GM21576 (cell line): ENCODE measurements at regions not wholly inside any gene's neighbourhood (a gene's known extent, or its start where the extent isn't known, plus 50 kb on each side); places are given as distances from the start of the nearest gene placed in this dataset.

Source experiments
- ATAC-seq: cut with Tn5 transposase; IDR thresholded peaks from one replicate; pipeline ENCODE4 v1.9.1; 2021; ENCODE audit warnings: mild to moderate bottlenecking, moderate library complexity; ENCODE audit not compliant: unreplicated experiment

- no peak for ATAC-seq
Measured at GRCh38 chr4:125505621-125506020, 190.9 kb downstream of the FAT4 start.

GRCh38 chr4:125507141-125507540 lies 192.4 kb downstream of the FAT4 start:
- no peak for ATAC-seq

- ATAC-seq = no peak
Measured at GRCh38 chr4:125511715-125512114, 197.0 kb downstream of the FAT4 start.

GRCh38 chr4:125515016-125515415 lies 200.3 kb downstream of the FAT4 start:
- no peak for ATAC-seq

GRCh38 chr4:125517831-125518230 lies 203.1 kb downstream of the FAT4 start:
- no peak for ATAC-seq

- ATAC-seq = no peak
Measured at GRCh38 chr4:125518281-125518680, 203.5 kb downstream of the FAT4 start.

GRCh38 chr4:125519371-125520146 lies 204.8 kb downstream of the FAT4 start:
- no peak for ATAC-seq

- ATAC-seq = no peak
Measured at GRCh38 chr4:125520258-125520990, 205.7 kb downstream of the FAT4 start.

GRCh38 chr4:125522588-125522987 lies 207.8 kb downstream of the FAT4 start:
- ATAC-seq = no peak

- ATAC-seq = no peak
Measured at GRCh38 chr4:125522992-125523391, 208.2 kb downstream of the FAT4 start.

GRCh38 chr4:125526420-125526819 lies 211.7 kb downstream of the FAT4 start:
- ATAC-seq = no peak

GRCh38 chr4:125527681-125528080 lies 212.9 kb downstream of the FAT4 start:
- no peak for ATAC-seq

- ATAC-seq = no peak
Measured at GRCh38 chr4:125529071-125529470, 214.3 kb downstream of the FAT4 start.

- ATAC-seq = no peak
Measured at GRCh38 chr4:125538670-125539069, 223.9 kb downstream of the FAT4 start.

GRCh38 chr4:125539691-125540090 lies 224.9 kb downstream of the FAT4 start:
- ATAC-seq = no peak

- ATAC-seq = no peak
Measured at GRCh38 chr4:125541836-125542385, 227.2 kb downstream of the FAT4 start.

GRCh38 chr4:125546272-125546671 lies 231.5 kb downstream of the FAT4 start:
- ATAC-seq = no peak

- ATAC-seq = no peak
Measured at GRCh38 chr4:125547836-125548235, 233.1 kb downstream of the FAT4 start.

- ATAC-seq = no peak
Measured at GRCh38 chr4:125550769-125551168, 236.0 kb downstream of the FAT4 start.

GRCh38 chr4:125551466-125551865 lies 236.7 kb downstream of the FAT4 start:
- ATAC-seq = no peak

GRCh38 chr4:125551967-125552366 lies 237.2 kb downstream of the FAT4 start:
- ATAC-seq = no peak

GRCh38 chr4:125572601-125573000 lies 257.8 kb downstream of the FAT4 start:
- ATAC-seq = no peak
